NCI-H2081 treated with DMSO at 0.1 percent for 48 hours (cell line): ENCODE measurements at regions not wholly inside any gene's neighbourhood (a gene's known extent, or its start where the extent isn't known, plus 50 kb on each side); places are given as distances from the start of the nearest gene placed in this dataset.

Experiments
- DNase-seq: peaks from one replicate; lab custom pipeline; 2025; lab: John Stamatoyannopoulos, UW

GRCh38 chr11:116219171-116219635 is 553.6 kb downstream of the BUD13 start:
- peak; percentile 26 for DNase-seq

DNA sequence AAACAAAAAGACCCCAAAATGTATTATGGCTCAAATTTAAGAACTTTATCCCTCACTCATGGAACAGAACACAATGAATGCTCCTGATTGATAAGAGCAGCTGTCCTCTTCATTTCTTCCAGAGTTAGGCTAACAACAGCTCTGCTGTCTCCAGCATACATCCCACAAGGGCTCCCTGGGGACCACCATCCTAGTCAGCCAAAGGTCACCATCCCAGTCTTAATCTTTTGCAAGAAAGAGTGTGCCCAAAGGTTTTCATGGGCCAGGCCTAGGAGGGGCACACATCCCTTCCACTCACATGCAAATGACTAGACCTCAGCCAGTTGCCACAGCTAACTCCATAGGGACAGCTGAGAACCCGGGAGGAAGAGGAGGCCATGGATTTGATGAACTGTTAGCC is 555.3 kb downstream of the BUD13 start:
- no peak for DNase-seq

GRCh38 chr11:116217006-116217405 is 555.8 kb downstream of the BUD13 start:
- DNase-seq = peak; percentile 28

DNA sequence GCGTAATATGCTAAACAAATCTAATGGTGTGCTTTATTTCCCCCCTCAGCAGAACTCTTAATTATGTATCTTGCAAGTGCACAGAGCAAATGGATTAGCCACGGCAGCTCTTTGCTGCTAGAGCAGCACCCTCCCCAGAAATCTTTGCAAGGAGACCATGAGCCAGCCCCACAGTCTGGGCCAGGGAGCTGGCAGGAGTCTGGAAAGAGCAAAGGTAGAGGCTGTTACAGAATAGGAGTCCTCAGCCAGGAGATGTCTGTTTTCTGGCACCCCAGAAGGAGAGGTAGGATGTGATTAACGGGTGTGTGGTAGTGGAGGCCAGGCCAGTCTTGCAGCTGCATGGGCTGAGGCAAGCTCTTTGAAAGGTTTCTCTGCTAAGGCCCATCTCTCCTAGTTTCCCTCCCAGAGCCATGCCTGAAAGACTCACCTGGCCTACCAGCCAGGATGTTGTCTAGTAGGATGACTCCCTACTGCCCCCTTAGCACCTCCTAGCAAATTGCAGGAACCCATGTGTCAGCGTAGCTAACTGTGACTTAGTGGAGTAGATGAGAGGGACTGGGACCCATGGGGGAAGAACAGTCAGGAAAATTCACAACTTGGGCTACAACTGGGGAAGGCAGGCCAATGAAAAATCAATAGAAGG is 557.2 kb downstream of the BUD13 start:
- DNase-seq = peak; percentile 5

DNA sequence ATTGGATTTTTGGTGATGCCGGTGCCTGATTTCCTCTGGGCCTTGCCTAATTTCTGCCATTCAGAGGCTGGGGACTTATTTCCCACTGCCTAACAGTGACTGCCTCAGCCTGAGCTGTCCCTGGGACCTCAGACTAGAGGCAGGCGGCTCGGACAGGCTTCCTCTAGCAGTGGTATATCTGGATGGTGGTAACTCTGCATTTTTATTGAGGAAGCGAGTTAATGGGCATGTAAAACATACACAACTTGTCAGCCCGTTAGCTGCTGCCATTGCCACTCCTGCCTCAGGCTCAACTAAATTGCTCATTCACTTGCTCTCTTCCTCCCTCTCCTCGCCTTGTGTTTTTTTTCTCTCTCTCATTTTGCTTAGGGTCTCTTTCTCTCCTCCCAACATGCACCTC is 561.6 kb downstream of the BUD13 start:
- no peak for DNase-seq

DNA sequence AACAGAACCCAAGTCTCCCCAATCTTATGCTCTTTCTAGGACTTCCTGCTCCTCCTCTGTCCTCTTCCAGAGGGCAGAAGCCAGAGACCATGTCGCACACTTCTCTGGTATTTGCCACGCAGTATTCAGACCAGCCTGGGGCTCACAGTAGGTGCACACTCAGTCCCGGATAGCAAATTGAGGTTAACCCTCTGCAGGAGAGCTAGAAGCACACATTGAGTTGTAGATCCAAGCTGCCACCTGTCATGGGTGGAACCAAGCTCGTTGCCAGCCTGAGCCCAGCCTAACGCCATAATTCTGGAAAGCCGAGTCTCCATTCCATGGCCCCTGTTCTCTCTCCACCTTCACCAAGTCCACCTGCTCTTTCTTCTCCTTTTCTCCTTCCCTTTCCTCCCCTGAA is 562.1 kb downstream of the BUD13 start:
- no peak for DNase-seq

- no peak for DNase-seq
Measured at GRCh38 chr11:116209255-116209654, 563.5 kb downstream of the BUD13 start.

- peak; percentile 79 for DNase-seq
Measured at GRCh38 chr11:116207421-116208141, 565.2 kb downstream of the BUD13 start.

- no peak for DNase-seq
Measured at GRCh38 chr11:116207019-116207418, 565.8 kb downstream of the BUD13 start.

DNA sequence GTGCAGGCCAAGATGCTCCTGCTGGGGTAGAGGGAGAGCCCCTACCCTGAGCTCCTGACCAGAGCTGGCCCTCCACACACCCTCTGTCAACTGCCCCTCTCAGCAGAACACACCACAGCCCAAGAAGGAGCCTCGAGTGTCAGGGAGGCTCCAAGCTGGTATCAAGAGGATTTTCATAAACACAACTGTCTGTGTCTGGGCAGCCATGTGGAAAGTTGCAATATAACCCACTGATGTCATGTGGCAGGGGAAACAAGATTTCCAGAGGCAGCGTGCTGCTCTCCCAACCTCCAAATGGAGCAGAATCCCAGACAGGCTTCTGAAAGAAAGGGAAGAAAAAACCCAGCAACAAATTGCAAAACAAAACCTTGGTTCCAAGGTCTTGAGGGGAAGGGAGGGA is 569.9 kb downstream of the BUD13 start:
- no peak for DNase-seq

GRCh38 chr11:116200564-116200963 is 572.2 kb downstream of the BUD13 start:
- DNase-seq = no peak

DNA sequence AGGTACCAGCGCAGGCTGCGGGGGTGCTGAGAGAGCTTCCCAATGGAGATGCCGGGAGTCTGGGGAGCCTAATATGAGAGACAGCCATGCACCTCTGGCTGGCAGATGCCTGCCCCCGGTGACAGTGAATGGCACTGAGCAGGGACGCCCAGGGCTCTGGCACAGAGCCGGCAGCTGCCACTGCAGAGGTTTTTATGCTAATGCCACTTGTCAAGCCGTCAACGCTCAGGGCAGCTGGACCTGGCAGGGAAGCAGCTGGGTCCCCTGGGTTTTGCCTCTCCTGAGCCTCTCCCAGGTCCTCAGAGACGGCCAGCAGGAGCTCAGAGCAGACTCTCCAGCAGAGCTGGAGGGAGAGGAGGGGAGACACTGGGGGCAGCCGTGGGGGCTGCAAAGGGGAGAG is 573.6 kb downstream of the BUD13 start:
- peak; percentile 49 for DNase-seq

- no peak for DNase-seq
Measured at GRCh38 chr11:116194156-116194904, 578.5 kb downstream of the BUD13 start.

DNA sequence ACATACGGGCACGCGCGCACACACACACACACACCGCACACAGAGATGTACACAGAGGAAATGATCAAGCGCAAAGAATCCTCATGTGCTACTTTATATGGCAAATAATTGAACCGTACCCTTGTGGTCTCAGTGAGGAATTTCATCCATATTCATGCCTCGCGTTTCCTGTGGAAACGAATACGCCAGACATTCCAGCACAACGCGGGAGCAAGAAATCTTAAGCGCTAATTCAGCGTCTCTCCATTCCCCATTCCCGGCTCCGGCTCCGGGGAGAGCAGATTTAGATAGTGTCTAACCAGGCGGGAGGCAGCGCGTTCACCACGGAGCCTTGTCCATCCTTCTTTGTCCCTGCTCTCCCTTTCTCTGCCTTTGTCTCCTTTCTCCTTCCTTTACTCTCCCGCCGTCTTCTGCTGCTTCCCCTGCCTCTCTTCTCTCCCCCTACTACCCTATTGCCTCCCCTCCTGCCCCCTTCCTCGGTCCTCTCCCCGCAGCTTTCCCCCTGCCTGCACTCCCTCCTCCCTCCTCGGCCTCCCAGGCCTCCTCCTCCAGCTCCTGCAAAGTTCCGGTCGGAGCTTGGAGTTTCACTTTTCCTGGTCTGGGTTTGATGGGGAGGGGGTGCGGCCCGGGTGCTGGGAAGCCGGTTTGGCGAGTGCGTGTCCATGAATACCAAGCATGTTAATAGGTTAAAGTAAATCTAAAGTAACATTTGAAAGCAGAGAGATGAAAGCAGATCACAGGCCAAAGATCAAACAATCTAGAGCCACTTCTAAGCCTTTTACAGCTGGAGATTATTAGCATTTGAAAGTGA is 579.3 kb downstream of the BUD13 start:
- DNase-seq = no peak

- no peak for DNase-seq
Measured at GRCh38 chr11:116192509-116193210, 580.1 kb downstream of the BUD13 start.

DNA sequence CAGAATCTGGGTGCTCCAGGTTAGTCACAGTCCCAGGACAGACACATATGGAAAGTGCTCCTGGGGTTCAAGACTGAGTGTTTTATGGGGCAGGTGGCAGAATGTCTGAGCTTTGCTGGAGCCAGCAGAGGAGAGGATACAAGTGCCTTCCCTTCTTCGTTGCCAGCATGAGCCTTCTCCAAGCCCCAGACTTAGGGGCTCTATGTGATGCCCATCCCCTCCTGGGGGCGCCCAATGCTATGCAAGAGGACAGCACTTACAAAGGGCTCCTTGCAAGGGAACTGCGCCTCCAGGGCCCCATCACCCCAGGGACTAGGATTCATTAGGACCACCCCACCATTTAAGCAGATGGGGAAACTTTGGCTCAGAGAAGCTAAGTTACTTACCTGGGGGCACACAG is 581.9 kb downstream of the BUD13 start:
- no peak for DNase-seq

DNA sequence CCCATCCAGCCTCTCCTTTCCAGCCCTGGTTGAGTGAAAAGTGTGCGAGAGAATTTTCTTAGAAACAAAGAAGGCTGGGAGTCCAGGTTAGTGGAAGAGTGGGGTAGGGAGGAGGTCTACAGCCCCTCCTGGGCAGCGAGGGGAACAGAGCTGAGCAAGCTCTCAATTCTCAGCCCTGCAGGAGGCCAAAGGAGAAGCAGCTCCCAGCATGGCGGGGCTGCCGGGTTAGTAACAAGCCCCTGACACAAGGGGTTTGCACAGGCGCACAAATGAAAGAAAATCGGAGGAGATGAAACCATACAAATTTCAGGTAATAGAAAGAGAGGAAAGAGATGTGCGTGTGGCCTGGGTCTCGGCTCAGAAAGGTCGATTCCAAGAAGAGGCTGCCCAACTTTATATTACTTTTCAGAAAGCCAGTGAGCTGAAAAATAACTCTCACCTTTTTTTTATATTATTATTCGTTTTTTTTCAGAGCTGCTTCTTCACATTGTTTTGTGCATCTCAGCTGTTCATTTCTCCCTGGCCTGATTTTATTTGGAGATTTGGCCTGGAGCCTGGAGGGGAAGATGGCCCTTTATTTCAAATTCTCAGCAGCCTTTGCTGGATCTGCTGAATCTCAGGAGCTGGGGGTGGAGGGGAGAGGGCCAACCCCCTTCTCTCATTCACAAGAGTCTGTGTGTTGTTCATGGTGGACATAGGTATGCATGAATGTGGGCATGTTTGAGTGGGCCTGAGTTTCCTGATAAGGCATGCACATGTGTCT is 583.2 kb downstream of the BUD13 start:
- no peak for DNase-seq

GRCh38 chr11:116188350-116188749 is 584.4 kb downstream of the BUD13 start:
- DNase-seq = no peak

DNA sequence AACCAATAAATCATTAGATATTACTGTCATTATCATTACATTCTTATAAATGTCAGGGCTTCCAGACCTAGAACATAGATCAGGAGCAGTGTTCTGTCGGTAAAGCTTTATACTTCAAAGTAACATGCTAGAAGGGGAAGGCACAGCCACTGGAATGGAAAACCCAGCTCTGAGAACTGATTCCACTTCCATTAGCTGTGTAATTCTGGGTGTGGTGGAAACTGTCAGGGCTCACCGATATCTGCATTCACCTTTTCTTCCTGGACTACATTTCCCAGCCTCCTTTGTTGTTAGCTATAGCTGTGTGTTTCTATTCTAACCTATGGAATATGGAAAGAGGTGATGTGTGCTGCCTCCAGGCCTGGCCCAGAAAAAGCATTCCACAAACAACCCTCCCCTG is 585.8 kb downstream of the BUD13 start:
- DNase-seq = no peak

DNA sequence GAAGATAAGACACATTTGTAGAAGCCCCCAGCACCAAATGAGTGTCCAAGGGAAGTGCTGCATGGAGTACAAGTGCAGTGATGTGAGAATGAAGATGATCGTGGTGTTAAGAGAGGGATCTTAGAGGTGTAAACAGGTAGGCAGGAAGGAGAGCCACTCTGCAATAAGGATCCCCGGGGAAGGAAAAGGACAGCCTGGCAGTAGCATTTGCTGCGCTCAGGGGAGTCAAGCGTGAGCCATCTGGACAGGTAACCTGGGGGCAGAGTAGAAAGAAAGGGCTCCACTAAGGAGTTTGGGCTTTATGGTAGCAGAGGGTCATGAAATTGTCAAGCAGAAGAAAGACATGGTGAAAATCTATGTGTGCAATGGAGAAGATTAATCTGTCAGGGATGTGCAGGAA is 587.2 kb downstream of the BUD13 start:
- DNase-seq = no peak

DNA sequence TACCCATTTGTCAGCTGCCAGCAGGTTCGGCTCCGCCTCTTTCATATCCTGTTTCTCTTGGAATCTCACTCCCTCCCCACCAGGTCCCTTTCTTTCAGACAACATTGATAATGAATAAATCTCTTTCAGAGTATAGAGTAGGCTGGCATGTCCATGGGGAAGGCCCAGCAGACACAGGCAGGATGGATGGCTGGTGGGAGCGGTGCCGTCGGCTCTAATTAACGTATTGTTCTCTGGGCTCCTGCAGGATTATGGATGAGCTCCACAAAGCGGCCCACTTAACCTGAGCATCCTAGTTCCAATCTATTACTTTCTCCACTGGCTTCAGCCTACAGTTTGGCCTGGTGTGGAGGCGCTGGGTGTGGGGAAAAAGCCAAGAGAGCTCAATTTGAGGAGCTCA is 588.0 kb downstream of the BUD13 start:
- DNase-seq = no peak
